AG04450 (cell line): ENCODE measurements at regions not wholly inside any gene's neighbourhood (a gene's known extent, or its start where the extent isn't known, plus 50 kb on each side); places are given as distances from the start of the nearest gene placed in this dataset.
"Not testable (repeated sequence)": the region's sequence is repeated elsewhere in the genome, so short reads cannot be mapped to it uniquely, and the experiment has no call there.

Source experiments
- CTCF ChIA-PET: fragments of 300-600, 350-600 bp; formaldehyde crosslinking; extraction: SDS; loops from one replicate; lab custom pipeline; 2022; ENCODE audit warnings: antibody characterized with exemption, inconsistent platforms; lab: Charles Lee
- POLR2A ChIA-PET: fragments of 350-600 bp; formaldehyde crosslinking; extraction: SDS; loops from one replicate; lab custom pipeline; 2021; ENCODE audit warnings: antibody characterized with exemption, inconsistent platforms; lab: Yijun Ruan, JAX
- DNase-seq: peaks from one replicate; pipeline ENCODE4 v3.0.0-alpha.2; 2011; ENCODE audit warnings: low read depth, low spot score
- H3K27ac ChIP-seq: one replicate; pipeline ENCODE4 v1.5.1; 2012; ENCODE audit warnings: low read depth, low read length, control low read depth
- H3K27me3 ChIP-seq: one replicate; pipeline ENCODE4 v1.6.0; 2012; ENCODE audit warnings: low read length; ENCODE audit not compliant: control insufficient read depth, insufficient read depth
- H3K4me3 ChIP-seq: 2 replicates; pipeline ENCODE4 v1.5.1; 2011; ENCODE audit warnings: mild to moderate bottlenecking, low read depth, low read length, control low read depth
- H3K9me3 ChIP-seq: 2 replicates; pipeline ENCODE4 v1.5.1; 2012; ENCODE audit warnings: low read length; ENCODE audit not compliant: control insufficient read depth, insufficient read depth
- TF ChIP-seq, protein P1 (sequence below): IDR thresholded peaks from 2 replicates; pipeline ENCODE4 v1.5.1; 2011; ENCODE audit warnings: low read depth, low read length, control low read depth, inconsistent platforms

DNA sequence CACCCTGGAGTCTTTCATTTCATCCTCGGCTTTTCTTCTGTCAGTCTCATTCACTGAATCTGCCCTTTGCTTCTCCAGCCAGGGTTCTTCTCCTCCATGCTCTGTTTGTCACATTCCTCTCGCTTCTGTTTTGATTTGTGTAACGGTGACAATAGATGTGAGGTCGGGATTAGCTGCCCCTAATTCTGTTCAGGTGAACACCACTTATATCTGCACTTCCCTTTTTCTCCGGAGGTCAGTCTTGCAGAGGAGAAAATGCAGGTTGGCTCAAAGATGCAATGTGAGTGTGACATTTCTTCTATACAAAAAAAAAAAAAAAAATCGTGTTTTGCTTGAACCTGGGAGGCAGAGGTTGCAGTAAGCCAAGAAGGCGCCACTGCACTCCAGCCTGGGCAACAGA is 262.9 kb downstream of the ASMT start:
- POLR2A ChIA-PET = no interaction called here
- TF ChIP-seq, protein P1, sequence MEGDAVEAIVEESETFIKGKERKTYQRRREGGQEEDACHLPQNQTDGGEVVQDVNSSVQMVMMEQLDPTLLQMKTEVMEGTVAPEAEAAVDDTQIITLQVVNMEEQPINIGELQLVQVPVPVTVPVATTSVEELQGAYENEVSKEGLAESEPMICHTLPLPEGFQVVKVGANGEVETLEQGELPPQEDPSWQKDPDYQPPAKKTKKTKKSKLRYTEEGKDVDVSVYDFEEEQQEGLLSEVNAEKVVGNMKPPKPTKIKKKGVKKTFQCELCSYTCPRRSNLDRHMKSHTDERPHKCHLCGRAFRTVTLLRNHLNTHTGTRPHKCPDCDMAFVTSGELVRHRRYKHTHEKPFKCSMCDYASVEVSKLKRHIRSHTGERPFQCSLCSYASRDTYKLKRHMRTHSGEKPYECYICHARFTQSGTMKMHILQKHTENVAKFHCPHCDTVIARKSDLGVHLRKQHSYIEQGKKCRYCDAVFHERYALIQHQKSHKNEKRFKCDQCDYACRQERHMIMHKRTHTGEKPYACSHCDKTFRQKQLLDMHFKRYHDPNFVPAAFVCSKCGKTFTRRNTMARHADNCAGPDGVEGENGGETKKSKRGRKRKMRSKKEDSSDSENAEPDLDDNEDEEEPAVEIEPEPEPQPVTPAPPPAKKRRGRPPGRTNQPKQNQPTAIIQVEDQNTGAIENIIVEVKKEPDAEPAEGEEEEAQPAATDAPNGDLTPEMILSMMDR = no peak

DNA sequence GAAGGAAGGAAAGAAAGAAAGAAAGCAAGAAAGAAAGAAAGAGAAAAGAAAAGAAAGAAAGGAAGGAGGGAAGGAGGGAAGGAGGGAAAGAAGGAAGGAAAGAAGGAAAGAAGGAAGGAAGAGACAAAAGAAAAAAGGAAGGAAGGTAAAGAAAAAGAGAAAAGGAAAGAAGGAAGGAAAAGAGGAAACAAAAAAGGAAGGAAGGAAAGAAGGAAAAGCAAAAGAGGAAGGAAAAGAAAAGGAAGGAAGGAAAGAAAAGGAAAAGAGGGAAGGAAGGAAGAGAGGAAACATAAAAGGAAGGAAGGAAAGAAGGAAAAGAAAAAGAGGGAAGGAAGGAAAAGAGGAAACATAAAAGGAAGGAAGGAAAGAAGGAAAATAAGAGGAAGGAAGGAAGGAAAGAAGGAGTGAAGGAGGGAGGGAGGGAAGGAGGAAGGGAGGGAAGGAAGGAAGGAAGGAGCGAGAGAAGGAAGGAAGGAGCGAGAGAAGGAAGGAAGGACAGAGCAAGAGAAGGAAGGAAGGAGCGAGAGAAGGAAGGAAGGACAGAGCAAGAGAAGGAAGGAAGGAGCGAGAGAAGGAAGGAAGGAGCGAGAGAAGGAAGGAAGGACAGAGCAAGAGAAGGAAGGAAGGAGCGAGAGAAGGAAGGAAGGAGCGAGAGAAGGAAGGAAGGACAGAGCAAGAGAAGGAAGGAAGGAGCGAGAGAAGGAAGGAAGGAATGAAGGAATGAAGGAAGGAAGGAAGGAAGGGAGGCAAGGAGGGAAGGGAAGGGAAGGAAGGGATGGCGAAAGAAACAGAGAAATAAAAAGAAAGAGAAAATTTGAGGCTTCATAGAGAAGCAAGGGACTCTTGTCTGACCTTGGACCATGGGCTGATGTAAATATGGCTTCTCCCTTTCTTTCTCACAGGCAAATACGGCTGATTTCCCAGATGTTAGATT is 266.3 kb downstream of the ASMT start:
- H3K27ac ChIP-seq, CTCF ChIA-PET, DNase-seq, H3K4me3 ChIP-seq, H3K27me3 ChIP-seq, POLR2A ChIA-PET: not testable (repeated sequence)
- peaks cover 44% of the 10 kb centered on the region for H3K9me3 ChIP-seq

More for the DNA sequence above, 262.9 kb downstream of the ASMT start:
- no peak for DNase-seq
- Histone ChIP-seq H3K4me3 (no peak overlapping the region), H3K9me3 (peaks cover 47% of the 10 kb centered on the region), H3K27me3 (no peaks in the 10 kb centered on the region), H3K27ac (no peak overlapping the region)
- CTCF ChIA-PET = no interaction called here

DNA sequence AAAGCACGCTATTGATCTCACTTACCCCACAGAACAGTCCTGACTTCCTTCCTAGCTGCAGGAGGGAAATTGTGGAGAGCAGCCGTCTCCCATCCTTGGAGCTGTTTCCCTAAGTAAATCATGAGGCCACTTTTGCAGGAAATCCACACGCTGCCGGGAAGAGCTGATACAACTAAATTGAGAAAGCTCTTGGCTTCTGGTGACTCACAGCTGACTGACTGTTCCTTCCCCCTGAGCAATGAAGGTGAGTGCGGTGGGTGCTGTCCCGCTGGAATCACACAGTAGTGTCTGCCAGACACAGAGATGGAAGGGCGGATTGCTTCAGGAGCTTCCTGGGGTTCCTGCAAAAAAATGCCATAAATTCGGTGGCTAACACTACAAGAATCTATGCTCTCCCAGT is 268.9 kb downstream of the ASMT start:
- Histone ChIP-seq H3K27ac (no peak overlapping the region), H3K9me3 (peaks cover 37% of the 10 kb centered on the region), H3K27me3 (no peaks in the 10 kb centered on the region), H3K4me3 (no peak overlapping the region)
- no peak for DNase-seq
- POLR2A ChIA-PET = no interaction called here
- CTCF ChIA-PET = no interaction called here
- TF ChIP-seq, protein P1 = no peak

DNA sequence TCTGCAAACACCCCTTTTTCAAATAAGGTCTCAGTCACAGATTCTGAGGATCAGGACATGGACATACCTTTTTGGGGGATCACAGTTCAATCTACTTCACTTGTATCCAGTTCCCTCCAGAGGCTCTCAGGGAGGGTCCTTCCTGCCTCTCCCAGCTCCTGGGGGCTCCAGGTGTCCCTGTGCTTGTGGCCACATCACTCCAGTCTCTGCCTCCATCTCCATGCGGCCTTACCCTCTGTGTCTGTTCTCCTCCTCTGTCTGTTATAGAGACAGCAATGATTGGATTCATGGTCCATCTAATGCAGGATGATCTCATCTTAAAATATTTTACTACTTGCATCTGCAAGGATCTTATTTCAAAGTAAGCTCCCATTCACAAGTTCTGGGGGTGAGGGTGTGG is 269.6 kb downstream of the ASMT start:
- H3K4me3 ChIP-seq = no peak overlapping the region
- TF ChIP-seq, protein P1 = no peak
- DNase-seq = no peak
- peaks cover 41% of the 10 kb centered on the region for H3K9me3 ChIP-seq
- CTCF ChIA-PET = no interaction called here
- POLR2A ChIA-PET = no interaction called here
- no peak overlapping the region for H3K27ac ChIP-seq
- no peaks in the 10 kb centered on the region for H3K27me3 ChIP-seq

DNA sequence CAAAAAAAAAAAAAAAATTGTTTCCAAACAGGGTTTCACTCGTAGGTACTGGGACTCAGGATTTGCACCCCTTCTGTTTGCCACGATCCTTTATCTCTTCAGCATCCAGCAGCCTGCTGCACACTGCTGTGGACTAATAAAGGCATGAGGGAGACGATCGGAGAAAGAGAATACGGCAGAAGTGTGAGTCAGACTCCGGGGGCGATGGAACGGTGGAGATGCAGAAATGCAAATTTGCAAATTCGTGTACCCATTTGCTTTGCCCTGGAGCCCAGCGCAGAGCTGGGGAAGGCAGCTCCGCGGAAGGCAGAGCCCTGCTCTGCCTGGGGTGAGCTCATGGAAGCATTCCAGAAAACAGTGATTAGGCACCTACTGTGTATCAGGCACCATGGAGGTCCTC is 270.3 kb downstream of the ASMT start:
- H3K9me3 ChIP-seq = peaks cover 45% of the 10 kb centered on the region
- no peak overlapping the region for H3K27ac ChIP-seq
- H3K27me3 ChIP-seq = no peaks in the 10 kb centered on the region
- no peak for DNase-seq
- CTCF ChIA-PET = no interaction called here
- H3K4me3 ChIP-seq = no peak overlapping the region
- POLR2A ChIA-PET = no interaction called here
- TF ChIP-seq, protein P1 = no peak

DNA sequence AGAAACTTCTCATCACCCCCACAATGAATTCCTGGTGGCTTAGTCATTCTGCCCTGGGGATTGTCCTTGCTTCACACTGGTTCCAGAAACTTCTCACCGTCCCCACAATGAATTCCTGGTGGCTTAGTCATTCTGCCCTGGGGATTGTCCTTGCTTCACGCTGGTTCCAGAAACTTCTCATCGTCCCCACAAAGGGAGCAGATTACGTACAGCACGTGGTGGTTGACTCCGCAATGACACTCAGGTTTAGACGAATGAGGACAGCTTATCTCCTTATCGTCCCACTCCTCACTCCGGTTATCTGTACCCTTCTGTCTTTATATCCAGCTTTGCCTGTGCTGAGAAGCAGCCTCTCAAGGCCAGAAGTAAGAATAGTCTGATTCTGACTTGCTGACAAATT is 273.4 kb downstream of the ASMT start:
- POLR2A ChIA-PET, CTCF ChIA-PET, DNase-seq, H3K4me3 ChIP-seq, H3K27ac ChIP-seq, H3K27me3 ChIP-seq: not testable (repeated sequence)
- H3K9me3 ChIP-seq = peaks cover 57% of the 10 kb centered on the region
